Adrenal gland (tissue), 5 donors: ENCODE measurements at regions not wholly inside any gene's neighbourhood (a gene's known extent, or its start where the extent isn't known, plus 50 kb on each side); places are given as distances from the start of the nearest gene placed in this dataset.

Experiments
- POLR2A ChIP-seq, 2 donors: fragments of 450-650 bp; IDR thresholded peaks; one replicate each; pipeline ENCODE4 v1.6.1; 2017; ENCODE audit warnings: antibody characterized with exemption in 2 of 2, mild to moderate bottlenecking in 2 of 2, moderate library complexity in 1 of 2
- TF ChIP-seq, protein P1 (sequence below), 6 experiments: fragments of 450-650 bp in 4 of 6; fragments of 200-600 bp in 2 of 6; sonication (generic) in 1 of 6; IDR thresholded peaks; 1 replicate in 5 of 6; 2 replicates in 1 of 6; pipeline versions ENCODE4 v1.5.1 to v1.8.0; 2016 to 2021; ENCODE audit warnings: antibody characterized with exemption in 6 of 6, mild to moderate bottlenecking in 2 of 6, moderate library complexity in 1 of 6
- donor health status: DM: no; HTN: no; CAD: no.

- no peak for TF ChIP-seq POLR2A (IDR thresholded peaks at IDR 0.05)
- TF ChIP-seq, protein P1, sequence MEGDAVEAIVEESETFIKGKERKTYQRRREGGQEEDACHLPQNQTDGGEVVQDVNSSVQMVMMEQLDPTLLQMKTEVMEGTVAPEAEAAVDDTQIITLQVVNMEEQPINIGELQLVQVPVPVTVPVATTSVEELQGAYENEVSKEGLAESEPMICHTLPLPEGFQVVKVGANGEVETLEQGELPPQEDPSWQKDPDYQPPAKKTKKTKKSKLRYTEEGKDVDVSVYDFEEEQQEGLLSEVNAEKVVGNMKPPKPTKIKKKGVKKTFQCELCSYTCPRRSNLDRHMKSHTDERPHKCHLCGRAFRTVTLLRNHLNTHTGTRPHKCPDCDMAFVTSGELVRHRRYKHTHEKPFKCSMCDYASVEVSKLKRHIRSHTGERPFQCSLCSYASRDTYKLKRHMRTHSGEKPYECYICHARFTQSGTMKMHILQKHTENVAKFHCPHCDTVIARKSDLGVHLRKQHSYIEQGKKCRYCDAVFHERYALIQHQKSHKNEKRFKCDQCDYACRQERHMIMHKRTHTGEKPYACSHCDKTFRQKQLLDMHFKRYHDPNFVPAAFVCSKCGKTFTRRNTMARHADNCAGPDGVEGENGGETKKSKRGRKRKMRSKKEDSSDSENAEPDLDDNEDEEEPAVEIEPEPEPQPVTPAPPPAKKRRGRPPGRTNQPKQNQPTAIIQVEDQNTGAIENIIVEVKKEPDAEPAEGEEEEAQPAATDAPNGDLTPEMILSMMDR (IDR thresholded peaks at IDR 0.05) = no peak
These were observed 317.3 kb downstream of the TCERG1L start for GRCh38 chr10:130994191-130994590.
